CD4-positive, alpha-beta T cell treated with Interferon alpha-2 for 1 hour (primary cell): ENCODE measurements at regions not wholly inside any gene's neighbourhood (a gene's known extent, or its start where the extent isn't known, plus 50 kb on each side); places are given as distances from the start of the nearest gene placed in this dataset.
"Not testable (repeated sequence)": the region's sequence is repeated elsewhere in the genome, so short reads cannot be mapped to it uniquely, and the experiment has no call there.

Experiments
- DNase-seq, 2 donors: peaks; one replicate each; pipeline ENCODE4 v3.0.0-alpha.2; 2020 to 2022

- DNase-seq: no peak
These were observed 115.2 kb downstream of the ZNF37A start for GRCh38 chr10:38209332-38209731.

- not testable (repeated sequence) for DNase-seq
These were observed 115.6 kb downstream of the ZNF37A start for GRCh38 chr10:38209748-38210147.

- DNase-seq: no peak
These were observed 118.3 kb downstream of the ZNF37A start for GRCh38 chr10:38212460-38212859.

GRCh38 chr10:38226385-38226784 lies 132.2 kb downstream of the ZNF37A start:
- no peak for DNase-seq

- DNase-seq: no peak
These were observed 134.3 kb downstream of the ZNF37A start for GRCh38 chr10:38228394-38228793.

GRCh38 chr10:38238479-38238878 lies 144.3 kb downstream of the ZNF37A start:
- not testable (repeated sequence) for DNase-seq

GRCh38 chr10:38242061-38242649 lies 148.0 kb downstream of the ZNF37A start:
- not testable (repeated sequence) for DNase-seq

GRCh38 chr10:38248113-38248512 lies 154.0 kb downstream of the ZNF37A start:
- not testable (repeated sequence) for DNase-seq

- not testable (repeated sequence) for DNase-seq
These were observed 158.4 kb downstream of the ZNF37A start for GRCh38 chr10:38252551-38252950.

GRCh38 chr10:38267555-38267954 lies 173.4 kb downstream of the ZNF37A start:
- not testable (repeated sequence) for DNase-seq

GRCh38 chr10:38271031-38271430 lies 176.9 kb downstream of the ZNF37A start:
- not testable (repeated sequence) for DNase-seq

- DNase-seq: not testable (repeated sequence)
These were observed 180.7 kb downstream of the ZNF37A start for GRCh38 chr10:38274879-38275278.

GRCh38 chr10:38292560-38292959 lies 198.4 kb downstream of the ZNF37A start:
- not testable (repeated sequence) for DNase-seq

GRCh38 chr10:38310111-38310510 lies 216.0 kb downstream of the ZNF37A start:
- DNase-seq: not testable (repeated sequence)

GRCh38 chr10:38315090-38315805 lies 221.1 kb downstream of the ZNF37A start:
- DNase-seq: not testable (repeated sequence)

- not testable (repeated sequence) for DNase-seq
These were observed 227.3 kb downstream of the ZNF37A start for GRCh38 chr10:38321393-38321792.

GRCh38 chr10:38330306-38330705 lies 236.2 kb downstream of the ZNF37A start:
- DNase-seq: not testable (repeated sequence)

- not testable (repeated sequence) for DNase-seq
These were observed 237.0 kb downstream of the ZNF37A start for GRCh38 chr10:38331106-38331505.

- not testable (repeated sequence) for DNase-seq
These were observed 239.6 kb downstream of the ZNF37A start for GRCh38 chr10:38333699-38334098.

- DNase-seq: not testable (repeated sequence)
These were observed 256.5 kb downstream of the ZNF37A start for GRCh38 chr10:38350645-38351044.

GRCh38 chr10:38354410-38354809 lies 260.3 kb downstream of the ZNF37A start:
- DNase-seq: not testable (repeated sequence)

GRCh38 chr10:38355911-38356526 lies 261.9 kb downstream of the ZNF37A start:
- DNase-seq: peak; percentile 83 to 87

- peak in 1 of 2 donors; percentile 41 for DNase-seq
These were observed 262.4 kb downstream of the ZNF37A start for GRCh38 chr10:38356527-38356926.

GRCh38 chr10:38362514-38362913 lies 268.4 kb downstream of the ZNF37A start:
- DNase-seq: not testable (repeated sequence)
